ENCODE measurements at regions not wholly inside any gene's neighbourhood (a gene's known extent, or its start where the extent isn't known, plus 50 kb on each side); places are given as distances from the start of the nearest gene placed in this dataset.

DNA sequence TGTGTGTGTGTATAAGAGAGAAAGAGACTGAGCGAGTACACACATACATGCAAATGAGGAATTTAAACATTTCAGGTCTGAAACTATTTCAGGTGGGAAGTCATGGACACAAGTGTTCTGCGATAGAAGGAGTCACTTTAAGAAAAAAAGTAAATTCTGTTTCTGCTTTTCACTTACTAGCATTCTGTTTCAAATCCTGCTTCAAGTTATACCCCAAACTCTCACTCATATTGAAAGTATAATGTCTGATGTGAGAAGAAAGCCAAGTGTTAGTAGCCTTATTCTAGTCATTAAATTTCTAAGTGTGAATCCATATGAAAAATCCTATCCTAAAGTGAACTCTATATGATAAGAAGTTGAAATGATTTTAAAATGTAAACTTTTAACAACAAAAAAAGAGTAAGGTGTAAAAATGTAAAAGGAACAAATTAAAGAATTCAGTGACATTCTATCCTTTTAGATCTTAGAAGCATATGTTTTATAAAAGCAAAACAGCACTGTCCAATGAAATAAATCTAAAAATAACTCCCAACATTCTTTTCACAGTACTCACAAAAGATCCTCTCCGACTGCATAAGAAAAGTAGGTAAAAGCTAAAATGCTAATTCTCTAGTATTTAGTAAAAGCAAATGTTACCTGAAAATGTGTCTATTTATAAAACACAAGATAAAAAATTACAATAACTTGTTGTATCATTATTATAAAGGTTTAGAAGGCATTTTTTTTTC is 570.6 kb downstream of the ZEB2 start:
- Histone ChIP-seq H3K27ac (no peak overlapping the region), H3K36me3 (replicated peaks) (no peaks in the 10 kb centered on the region), H3K4me3 (ENCODE audit: low read depth, low read length) (no peak overlapping the region), H3K27me3 (replicated peaks) (no peaks in the 10 kb centered on the region)
- DNase-seq = no peak
- TF ChIP-seq, protein P1, sequence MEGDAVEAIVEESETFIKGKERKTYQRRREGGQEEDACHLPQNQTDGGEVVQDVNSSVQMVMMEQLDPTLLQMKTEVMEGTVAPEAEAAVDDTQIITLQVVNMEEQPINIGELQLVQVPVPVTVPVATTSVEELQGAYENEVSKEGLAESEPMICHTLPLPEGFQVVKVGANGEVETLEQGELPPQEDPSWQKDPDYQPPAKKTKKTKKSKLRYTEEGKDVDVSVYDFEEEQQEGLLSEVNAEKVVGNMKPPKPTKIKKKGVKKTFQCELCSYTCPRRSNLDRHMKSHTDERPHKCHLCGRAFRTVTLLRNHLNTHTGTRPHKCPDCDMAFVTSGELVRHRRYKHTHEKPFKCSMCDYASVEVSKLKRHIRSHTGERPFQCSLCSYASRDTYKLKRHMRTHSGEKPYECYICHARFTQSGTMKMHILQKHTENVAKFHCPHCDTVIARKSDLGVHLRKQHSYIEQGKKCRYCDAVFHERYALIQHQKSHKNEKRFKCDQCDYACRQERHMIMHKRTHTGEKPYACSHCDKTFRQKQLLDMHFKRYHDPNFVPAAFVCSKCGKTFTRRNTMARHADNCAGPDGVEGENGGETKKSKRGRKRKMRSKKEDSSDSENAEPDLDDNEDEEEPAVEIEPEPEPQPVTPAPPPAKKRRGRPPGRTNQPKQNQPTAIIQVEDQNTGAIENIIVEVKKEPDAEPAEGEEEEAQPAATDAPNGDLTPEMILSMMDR (IDR thresholded peaks at IDR 0.05; ENCODE audit: low read depth, low read length, missing control alignments) = no peak
- in situ Hi-C loops (cut with HindIII; ENCODE audit: low pct_ligation_motif_present, low sequenced_read_pairs) = no loop called here

DNA sequence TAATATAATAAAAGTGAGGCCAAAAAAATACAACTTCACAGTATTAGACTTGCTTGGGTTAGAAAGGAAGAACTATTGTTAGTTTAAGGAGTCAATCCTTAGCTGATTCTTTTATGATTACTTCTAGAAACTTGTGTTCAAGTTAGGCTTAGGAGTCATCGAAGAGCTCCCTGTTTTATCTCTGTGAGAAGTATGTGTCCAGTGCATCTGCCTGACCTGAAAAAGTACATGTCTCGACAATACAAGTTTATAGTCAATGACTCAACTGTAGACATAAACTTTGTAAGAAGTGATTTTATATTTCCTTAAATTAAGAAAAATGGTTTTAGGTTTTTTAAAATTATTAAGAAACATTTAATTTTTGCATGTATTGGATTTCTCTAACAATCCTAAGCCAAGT is 571.2 kb downstream of the ZEB2 start:
- Histone ChIP-seq H3K27ac (no peak overlapping the region), H3K4me3 (ENCODE audit: low read depth, low read length) (no peak overlapping the region), H3K36me3 (replicated peaks) (no peaks in the 10 kb centered on the region), H3K27me3 (replicated peaks) (no peaks in the 10 kb centered on the region)
- no peak for DNase-seq
- TF ChIP-seq, protein P1 (IDR thresholded peaks at IDR 0.05; ENCODE audit: low read depth, low read length, missing control alignments) = no peak
- in situ Hi-C loops (cut with HindIII; ENCODE audit: low pct_ligation_motif_present, low sequenced_read_pairs) = no loop called here

DNA sequence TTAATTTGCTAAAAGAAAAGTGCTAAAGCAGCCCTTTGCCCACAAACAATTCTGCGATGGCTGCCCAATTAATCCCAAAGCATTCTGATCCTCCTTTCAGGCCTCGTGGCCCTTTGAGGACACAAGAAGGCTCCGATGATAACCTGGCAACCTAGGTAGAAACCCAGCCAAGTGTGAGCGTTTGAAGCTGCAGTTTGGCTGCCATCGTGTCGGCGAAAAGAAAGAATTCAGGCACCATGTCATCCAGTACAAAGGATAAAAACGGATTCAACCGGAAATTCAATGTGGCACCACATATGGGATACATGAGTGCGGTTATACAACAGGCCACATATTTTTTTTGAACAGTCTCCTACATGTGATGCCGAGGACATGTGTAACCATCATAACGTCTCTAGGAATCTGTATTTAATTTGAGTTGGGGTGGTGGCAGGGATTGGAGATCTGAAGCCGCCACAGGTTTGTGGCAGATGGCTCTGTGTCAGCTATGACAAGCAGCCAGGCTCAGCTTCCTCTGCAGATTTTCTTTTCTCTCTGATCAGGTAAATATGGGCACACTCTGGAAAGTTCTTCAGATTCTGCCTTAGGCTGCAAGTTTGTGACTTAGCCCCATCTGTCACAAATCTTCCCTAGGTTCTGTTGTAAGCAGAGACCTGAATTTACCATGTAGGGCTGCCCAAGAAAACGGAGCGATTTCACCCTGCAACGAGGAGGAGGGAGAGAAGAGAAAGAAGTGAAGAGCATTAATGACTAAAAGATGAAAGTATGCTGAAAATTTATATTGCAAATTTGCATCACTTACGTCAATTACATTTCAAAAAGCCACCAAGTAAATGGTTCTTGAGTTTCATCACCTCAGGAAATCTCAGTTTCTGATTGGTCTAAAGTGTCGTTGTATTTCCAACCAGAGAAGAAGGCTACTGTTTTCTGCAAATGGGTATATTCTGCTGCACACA is 573.2 kb downstream of the ZEB2 start:
- no peaks in the 10 kb centered on the region for H3K27me3 ChIP-seq (replicated peaks)
- H3K4me3 ChIP-seq (ENCODE audit: low read depth, low read length) = no peak overlapping the region
- DNase-seq = no peak
- H3K36me3 ChIP-seq (replicated peaks) = no peaks in the 10 kb centered on the region
- TF ChIP-seq, protein P1 (IDR thresholded peaks at IDR 0.05; ENCODE audit: low read depth, low read length, missing control alignments) = no peak
- no peak overlapping the region for H3K27ac ChIP-seq
- in situ Hi-C loops (cut with HindIII; ENCODE audit: low pct_ligation_motif_present, low sequenced_read_pairs) = no loop called here

DNA sequence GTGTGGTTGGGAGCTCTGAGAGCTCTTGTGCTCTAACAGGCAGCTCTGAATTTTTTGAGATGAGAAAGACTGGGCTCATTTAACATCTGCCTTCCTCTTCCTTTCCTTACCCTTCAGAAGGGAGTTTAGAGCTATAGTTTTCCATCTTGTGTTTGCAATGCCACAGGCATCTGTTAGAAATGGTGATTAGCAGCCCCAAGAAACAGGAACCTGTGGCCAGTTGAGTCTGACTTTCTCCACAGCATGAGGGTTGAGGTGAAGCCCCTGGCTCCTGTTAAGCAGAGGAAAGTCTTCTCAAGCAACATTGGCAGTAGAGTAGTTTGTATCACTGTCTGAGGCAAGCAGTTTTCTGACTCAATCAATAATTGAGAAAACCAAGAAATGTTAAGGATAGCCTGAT is 577.4 kb downstream of the ZEB2 start:
- no peak overlapping the region for H3K27ac ChIP-seq
- TF ChIP-seq, protein P1 (IDR thresholded peaks at IDR 0.05; ENCODE audit: low read depth, low read length, missing control alignments) = no peak
- no peaks in the 10 kb centered on the region for H3K36me3 ChIP-seq (replicated peaks)
- in situ Hi-C loops (cut with HindIII; ENCODE audit: low pct_ligation_motif_present, low sequenced_read_pairs) = no loop called here
- H3K4me3 ChIP-seq (ENCODE audit: low read depth, low read length) = no peak overlapping the region
- H3K27me3 ChIP-seq (replicated peaks) = no peaks in the 10 kb centered on the region
- DNase-seq = no peak

DNA sequence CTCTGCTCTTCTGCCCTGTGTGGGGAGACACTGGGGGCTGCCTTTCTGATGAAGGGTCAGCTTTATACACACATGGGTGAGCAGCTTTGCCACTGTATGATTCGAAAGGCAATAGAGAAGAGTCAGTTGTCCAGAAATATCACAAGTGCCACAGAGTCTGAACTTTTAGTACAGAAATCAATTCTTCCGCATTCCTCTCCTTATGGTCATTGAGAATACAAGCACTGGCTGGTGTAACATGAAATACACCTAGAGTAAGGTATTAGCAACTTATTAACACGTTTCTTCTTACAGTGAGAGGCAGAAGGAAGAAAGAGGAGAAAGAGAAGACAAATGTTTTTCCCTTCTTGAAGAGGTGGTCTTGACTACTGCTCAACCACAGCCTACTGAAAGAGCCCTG is 579.2 kb downstream of the ZEB2 start:
- no peak for DNase-seq
- TF ChIP-seq, protein P1 (IDR thresholded peaks at IDR 0.05; ENCODE audit: low read depth, low read length, missing control alignments) = no peak
- in situ Hi-C loops (cut with HindIII; ENCODE audit: low pct_ligation_motif_present, low sequenced_read_pairs) = no loop called here
- Histone ChIP-seq H3K27me3 (replicated peaks) (no peaks in the 10 kb centered on the region), H3K36me3 (replicated peaks) (no peaks in the 10 kb centered on the region), H3K27ac (no peak overlapping the region), H3K4me3 (ENCODE audit: low read depth, low read length) (no peak overlapping the region)

Data from brain microvascular endothelial cell (primary cell).